ENCODE measurements at regions not wholly inside any gene's neighbourhood (a gene's known extent, or its start where the extent isn't known, plus 50 kb on each side); places are given as distances from the start of the nearest gene placed in this dataset.

DNA sequence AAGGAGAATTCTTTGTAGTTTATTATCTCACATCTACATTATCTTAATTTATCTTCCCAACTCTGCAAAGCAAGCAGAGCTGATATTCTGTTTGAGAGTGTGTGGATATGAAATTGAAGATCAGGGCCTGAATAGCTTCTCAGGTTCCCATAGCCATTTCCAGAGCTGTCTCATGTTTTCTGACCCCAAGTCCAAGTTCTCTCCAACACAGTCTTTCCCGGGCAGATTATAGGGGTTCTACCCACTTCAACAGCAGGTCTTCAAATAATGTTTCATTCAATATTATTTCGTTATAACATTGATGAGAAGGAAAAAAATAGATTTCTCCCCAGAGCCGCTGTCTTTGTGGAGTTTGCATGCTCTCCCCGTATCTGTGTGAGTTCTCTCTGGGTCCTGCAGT, 234.9 kb downstream of the ENC1 start:
- Histone ChIP-seq H3K9me1 (replicated peaks; ENCODE audit: control insufficient read depth, extremely low read depth, insufficient read depth, low read length) (no peaks in the 10 kb centered on the region), H4K20me1 (replicated peaks; ENCODE audit: control insufficient read depth, extremely low read depth, insufficient read depth, low read length) (no peaks in the 10 kb centered on the region), H2AFZ (ENCODE audit: low read depth, low read length) (no peak overlapping the region), H3K9ac (replicated peaks; ENCODE audit: extremely low read depth, insufficient read depth, low read length) (no peak overlapping the region), H3K4me3 (replicated peaks in 1 of 3; ENCODE audit: insufficient read depth in 1 of 3, low read depth in 1 of 3, low read length in 3 of 3) (no peak overlapping the region), H3K79me2 (ENCODE audit: control insufficient read depth, insufficient read depth, low read length) (no peaks in the 10 kb centered on the region), H3K27me3 (ENCODE audit: control insufficient read depth in 2 of 2, insufficient read depth in 2 of 2, low read length in 2 of 2) (no peaks in the 10 kb centered on the region), H3K36me3 (ENCODE audit: control insufficient read depth in 2 of 2, extremely low read depth in 1 of 2, insufficient read depth in 2 of 2, low read length in 2 of 2) (no peaks in the 10 kb centered on the region), H3K4me1 (ENCODE audit: control insufficient read depth, extremely low read depth, insufficient read depth, low read length) (peaks cover 13% of the 10 kb centered on the region), H3K27ac (ENCODE audit: insufficient read depth, low read depth, low read length) (no peak overlapping the region), H3K4me2 (ENCODE audit: insufficient read depth, low read length) (no peak overlapping the region), H3K9me3 (replicated peaks; ENCODE audit: control insufficient read depth, insufficient read depth, low read length) (no peaks in the 10 kb centered on the region)
- intact Hi-C loops (cut with micrococcal nuclease) (no loop called here), dilution Hi-C loops (cut with MboI; ENCODE audit: extremely low pct_ligation_motif_present, low sequenced_read_pairs) (no loop called here)
- DNase-seq (ENCODE audit: low read depth, low spot score) (no peak), FAIRE-seq (no peak)
- ChIA-PET POLR2A (interaction anchor here (0.5 kb wide), 1 partner anchor 232 kb away, joined by 3 read pairs; no protein-coding TSS in a partner anchor), CTCF (interaction anchor here (1.5 kb wide), 1 partner anchor 10 kb away, joined by 6 read pairs; no protein-coding TSS in a partner anchor)
- BruUV-seq (replicated peaks): no TSS peak
- TF ChIP-seq POLR2A (IDR thresholded peaks at IDR 0.05; ENCODE audit: low read depth, low read length) (no peak), MYC (IDR thresholded peaks at IDR 0.05; ENCODE audit: low read depth, low read length) (no peak), POLR2AphosphoS5 (IDR thresholded peaks at IDR 0.05; ENCODE audit: insufficient read depth, low read depth, low read length) (no peak), EZH2 (IDR thresholded peaks at IDR 0.05; ENCODE audit: borderline replicate concordance, low read depth, low read length, severe bottlenecking) (no peak), FOS (IDR thresholded peaks at IDR 0.05; ENCODE audit: borderline replicate concordance, insufficient read depth, low read length) (no peak), JUN (IDR thresholded peaks at IDR 0.05; ENCODE audit: borderline replicate concordance, insufficient read depth, insufficient read length, low read depth) (no peak)

DNA sequence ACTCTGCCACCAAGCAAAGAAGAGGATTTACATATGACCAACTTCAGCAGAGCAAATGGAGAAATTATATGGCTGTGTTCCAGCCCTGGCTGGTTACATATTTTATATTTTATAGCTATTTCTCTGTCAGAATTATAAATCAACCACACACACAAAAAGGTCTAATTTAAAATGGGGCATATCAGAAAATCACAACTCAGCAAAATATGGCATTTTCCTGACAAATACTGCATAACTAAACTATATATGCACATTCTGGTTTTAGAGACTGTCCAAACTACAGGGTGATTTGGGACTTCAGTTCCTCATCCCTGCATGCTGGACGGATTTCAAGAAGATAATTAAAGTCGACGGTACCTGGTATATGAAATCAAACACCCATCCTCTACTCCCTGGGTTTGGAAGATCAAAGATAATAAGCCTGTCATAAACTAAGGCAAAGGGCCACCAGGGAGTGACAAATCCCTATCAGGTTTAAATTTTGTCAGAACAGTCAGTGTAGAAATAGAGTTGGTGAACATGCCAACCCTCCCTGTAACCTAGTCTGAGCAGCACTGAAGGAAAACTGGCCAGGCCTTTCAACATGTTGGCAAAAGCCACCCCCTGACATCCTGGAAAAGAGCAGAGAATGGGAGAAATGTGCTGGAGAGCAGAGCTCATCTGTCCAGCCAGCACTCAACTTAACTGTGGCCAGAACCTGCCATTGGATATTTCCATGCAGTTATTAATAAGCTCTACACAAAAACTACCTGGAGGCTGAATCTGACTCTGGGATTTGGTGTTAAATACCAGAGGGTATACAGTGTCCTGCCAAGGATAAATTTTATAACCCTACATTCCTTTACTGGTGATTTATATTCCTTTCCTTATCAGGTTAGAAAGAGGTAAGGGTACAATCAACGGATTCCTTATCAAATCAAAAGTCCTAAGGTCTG, 235.7 kb downstream of the ENC1 start:
- H3K4me3 ChIP-seq (replicated peaks in 1 of 3; ENCODE audit: insufficient read depth in 1 of 3, low read depth in 1 of 3, low read length in 3 of 3): no peak overlapping the region
- intact Hi-C loops (cut with micrococcal nuclease) (no loop called here), dilution Hi-C loops (cut with MboI; ENCODE audit: extremely low pct_ligation_motif_present, low sequenced_read_pairs) (no loop called here)
- BruUV-seq (replicated peaks): no TSS peak
- no peak for FAIRE-seq
- H3K36me3 ChIP-seq (ENCODE audit: control insufficient read depth in 2 of 2, extremely low read depth in 1 of 2, insufficient read depth in 2 of 2, low read length in 2 of 2): no peaks in the 10 kb centered on the region
- no peak overlapping the region for H3K27ac ChIP-seq (ENCODE audit: insufficient read depth, low read depth, low read length)
- CTCF ChIA-PET: interaction anchor here (1.3 to 1.5 kb wide), 2 partner anchors 11 to 13 kb away, joined by 3 to 6 read pairs; no protein-coding TSS in a partner anchor
- H3K79me2 ChIP-seq (ENCODE audit: control insufficient read depth, insufficient read depth, low read length): no peaks in the 10 kb centered on the region
- H4K20me1 ChIP-seq (replicated peaks; ENCODE audit: control insufficient read depth, extremely low read depth, insufficient read depth, low read length): no peaks in the 10 kb centered on the region
- no peak overlapping the region for H3K4me2 ChIP-seq (ENCODE audit: insufficient read depth, low read length)
- H3K9ac ChIP-seq (replicated peaks; ENCODE audit: extremely low read depth, insufficient read depth, low read length): no peak overlapping the region
- peaks cover 13% of the 10 kb centered on the region for H3K4me1 ChIP-seq (ENCODE audit: control insufficient read depth, extremely low read depth, insufficient read depth, low read length)
- DNase-seq (ENCODE audit: low read depth, low spot score): no peak
- H3K9me1 ChIP-seq (replicated peaks; ENCODE audit: control insufficient read depth, extremely low read depth, insufficient read depth, low read length): no peaks in the 10 kb centered on the region
- POLR2A ChIA-PET: no interaction called here
- H3K9me3 ChIP-seq (replicated peaks; ENCODE audit: control insufficient read depth, insufficient read depth, low read length): no peaks in the 10 kb centered on the region
- no peaks in the 10 kb centered on the region for H3K27me3 ChIP-seq (ENCODE audit: control insufficient read depth in 2 of 2, insufficient read depth in 2 of 2, low read length in 2 of 2)
- TF ChIP-seq FOS (IDR thresholded peaks at IDR 0.05; ENCODE audit: borderline replicate concordance, insufficient read depth, low read length): no peak
- TF ChIP-seq, protein P1, sequence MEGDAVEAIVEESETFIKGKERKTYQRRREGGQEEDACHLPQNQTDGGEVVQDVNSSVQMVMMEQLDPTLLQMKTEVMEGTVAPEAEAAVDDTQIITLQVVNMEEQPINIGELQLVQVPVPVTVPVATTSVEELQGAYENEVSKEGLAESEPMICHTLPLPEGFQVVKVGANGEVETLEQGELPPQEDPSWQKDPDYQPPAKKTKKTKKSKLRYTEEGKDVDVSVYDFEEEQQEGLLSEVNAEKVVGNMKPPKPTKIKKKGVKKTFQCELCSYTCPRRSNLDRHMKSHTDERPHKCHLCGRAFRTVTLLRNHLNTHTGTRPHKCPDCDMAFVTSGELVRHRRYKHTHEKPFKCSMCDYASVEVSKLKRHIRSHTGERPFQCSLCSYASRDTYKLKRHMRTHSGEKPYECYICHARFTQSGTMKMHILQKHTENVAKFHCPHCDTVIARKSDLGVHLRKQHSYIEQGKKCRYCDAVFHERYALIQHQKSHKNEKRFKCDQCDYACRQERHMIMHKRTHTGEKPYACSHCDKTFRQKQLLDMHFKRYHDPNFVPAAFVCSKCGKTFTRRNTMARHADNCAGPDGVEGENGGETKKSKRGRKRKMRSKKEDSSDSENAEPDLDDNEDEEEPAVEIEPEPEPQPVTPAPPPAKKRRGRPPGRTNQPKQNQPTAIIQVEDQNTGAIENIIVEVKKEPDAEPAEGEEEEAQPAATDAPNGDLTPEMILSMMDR (IDR thresholded peaks at IDR 0.05; ENCODE audit: extremely low read depth in 1 of 2, insufficient read depth in 1 of 2, low read depth in 1 of 2, low read length in 2 of 2): no peak
- TF ChIP-seq POLR2A (IDR thresholded peaks at IDR 0.05; ENCODE audit: low read depth, low read length): no peak
- no peak for TF ChIP-seq EZH2 (IDR thresholded peaks at IDR 0.05; ENCODE audit: borderline replicate concordance, low read depth, low read length, severe bottlenecking)
- TF ChIP-seq GATA2 (IDR thresholded peaks at IDR 0.05; ENCODE audit: insufficient read depth, insufficient read length, low read depth, low read length): no peak
- no peak for TF ChIP-seq JUN (IDR thresholded peaks at IDR 0.05; ENCODE audit: borderline replicate concordance, insufficient read depth, insufficient read length, low read depth)
- TF ChIP-seq, protein P2, sequence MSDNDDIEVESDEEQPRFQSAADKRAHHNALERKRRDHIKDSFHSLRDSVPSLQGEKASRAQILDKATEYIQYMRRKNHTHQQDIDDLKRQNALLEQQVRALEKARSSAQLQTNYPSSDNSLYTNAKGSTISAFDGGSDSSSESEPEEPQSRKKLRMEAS (IDR thresholded peaks at IDR 0.05; ENCODE audit: insufficient read depth, insufficient read length): no peak
- no peak for TF ChIP-seq POLR2AphosphoS5 (IDR thresholded peaks at IDR 0.05; ENCODE audit: insufficient read depth, low read depth, low read length)
- TF ChIP-seq MYC (IDR thresholded peaks at IDR 0.05; ENCODE audit: low read depth, low read length): no peak
- H2AFZ ChIP-seq (ENCODE audit: low read depth, low read length): no peak overlapping the region

Measured in endothelial cell of umbilical vein (primary cell).